HG02610 (cell line): ENCODE measurements at regions not wholly inside any gene's neighbourhood (a gene's known extent, or its start where the extent isn't known, plus 50 kb on each side); places are given as distances from the start of the nearest gene placed in this dataset.

Source experiments
- ATAC-seq: cut with Tn5 transposase; IDR thresholded peaks from one replicate; pipeline ENCODE4 v1.9.1; 2021; ENCODE audit warnings: mild to moderate bottlenecking, moderate library complexity; ENCODE audit not compliant: unreplicated experiment

DNA sequence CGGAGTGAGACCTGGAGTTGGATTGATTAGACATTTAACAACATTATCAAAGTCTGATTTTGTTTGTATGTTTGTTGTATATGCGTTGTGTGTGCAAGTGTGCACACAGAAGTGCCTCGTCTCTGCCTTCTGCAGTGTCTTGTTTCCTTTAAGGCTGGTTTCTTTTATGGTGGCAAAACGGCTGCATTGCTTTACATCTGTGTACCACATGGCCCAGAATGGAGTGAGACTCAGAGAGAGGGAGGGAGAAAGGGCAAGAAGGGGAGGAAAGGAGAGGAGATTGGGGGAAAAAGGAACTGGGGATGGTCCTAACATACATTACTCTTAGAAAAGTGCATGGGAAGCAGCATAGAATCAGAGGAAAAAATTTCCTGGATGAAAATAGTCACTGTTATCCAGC lies 99.7 kb upstream of the WLS start:
- ATAC-seq: no peak

DNA sequence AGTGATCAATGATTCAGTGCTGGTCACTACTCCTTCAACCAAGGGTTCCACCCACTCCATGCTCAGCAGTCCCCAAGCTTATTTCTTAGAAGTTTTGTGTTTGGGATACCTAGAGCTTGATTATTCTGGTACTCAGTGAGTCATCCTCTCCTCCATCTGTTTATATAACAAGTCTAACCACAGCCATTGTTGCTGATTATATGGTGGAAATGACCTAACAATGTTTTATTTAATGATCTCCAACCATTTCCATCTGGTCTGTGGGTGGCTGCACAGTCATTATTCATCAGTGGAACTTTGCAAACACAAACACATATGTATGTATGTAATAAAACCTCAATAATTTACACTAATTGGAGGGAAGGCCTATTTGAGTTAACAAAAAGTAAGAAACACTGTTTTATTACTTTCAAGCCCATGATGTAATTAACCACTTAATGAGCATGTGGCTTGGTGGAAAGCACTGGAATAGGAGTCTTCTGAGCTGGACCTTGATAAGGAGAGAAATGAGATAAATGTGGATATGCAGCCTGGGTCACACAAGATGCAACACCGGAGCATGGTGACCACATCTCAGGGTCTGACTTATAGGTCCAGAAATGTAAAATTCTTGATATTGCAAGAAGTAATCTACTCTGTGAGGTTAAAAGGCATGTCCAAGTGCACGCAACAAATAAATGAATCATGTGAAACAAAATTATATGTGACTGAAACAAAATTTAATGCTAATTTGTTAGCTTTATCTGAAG lies 99.0 kb upstream of the WLS start:
- no peak for ATAC-seq

DNA sequence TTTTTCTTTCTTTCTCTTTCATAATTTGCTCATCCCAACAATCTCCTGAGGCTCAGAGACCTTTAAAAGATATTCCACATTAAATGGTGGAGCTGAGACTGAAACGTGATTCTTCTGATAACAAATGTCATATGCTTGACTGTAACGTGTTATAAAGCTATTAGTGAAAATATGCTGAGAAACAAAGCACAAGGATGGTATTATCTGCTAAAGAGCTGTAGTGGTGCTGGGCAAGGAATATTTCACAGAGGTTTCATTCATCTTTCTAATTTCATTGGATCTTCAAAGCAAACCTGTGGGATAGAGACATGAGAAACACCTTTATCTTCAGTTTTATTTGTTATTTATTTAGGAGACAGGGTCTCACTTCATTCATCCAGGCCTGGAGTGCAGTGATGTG lies 98.1 kb upstream of the WLS start:
- ATAC-seq: no peak

DNA sequence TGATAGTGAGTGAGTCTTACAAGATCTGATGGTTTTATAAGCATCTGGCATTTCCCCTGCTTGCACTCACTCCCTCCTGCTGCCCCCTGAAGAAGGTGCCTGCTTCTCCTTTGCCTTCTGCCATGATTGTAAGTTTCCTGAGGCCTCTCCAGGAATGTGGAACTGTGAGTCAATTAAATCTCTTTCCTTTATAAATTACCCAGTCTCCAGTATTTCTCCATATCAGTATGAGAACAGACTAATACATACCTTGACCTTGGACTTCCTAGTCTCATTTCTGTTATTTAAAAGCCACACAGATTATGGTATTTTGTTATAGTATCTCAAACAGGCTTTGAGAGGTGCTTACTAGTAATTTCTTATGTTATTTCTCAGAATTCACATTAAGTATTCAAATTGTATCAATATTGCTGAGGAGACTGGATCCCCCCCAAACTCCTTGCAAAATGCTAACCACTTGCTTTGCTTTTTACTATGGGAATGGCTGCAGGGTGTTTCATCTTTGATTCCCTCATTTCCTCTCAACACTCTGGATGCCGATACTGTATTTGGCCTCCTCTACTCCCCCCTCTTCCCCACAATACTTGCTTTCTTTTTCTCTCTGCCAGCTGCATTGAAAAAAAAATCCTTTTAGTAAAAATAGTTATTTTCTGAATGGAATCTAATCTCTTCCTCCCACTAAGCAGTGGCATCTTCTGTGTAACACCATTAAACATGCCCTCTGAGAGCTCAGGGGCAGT lies 96.9 kb upstream of the WLS start:
- no peak for ATAC-seq

DNA sequence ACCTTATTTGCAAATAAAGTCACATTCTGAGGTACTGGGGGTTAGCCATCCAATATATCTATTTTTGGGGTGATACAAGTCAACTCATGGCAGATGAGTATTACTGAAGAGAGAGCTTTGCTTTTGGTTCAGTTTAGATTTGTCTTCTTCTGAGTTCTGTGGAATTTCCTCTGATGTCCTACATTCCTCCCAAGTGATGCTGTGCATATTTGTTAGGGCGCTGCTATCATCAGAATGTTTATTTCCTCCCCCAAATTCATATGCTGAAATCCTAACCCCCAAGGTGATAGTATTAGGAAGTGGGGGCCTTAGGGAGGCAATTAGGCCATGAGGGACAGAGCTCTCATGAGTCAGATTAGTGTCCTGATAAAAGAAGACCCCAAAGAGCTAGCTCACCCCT lies 96.2 kb upstream of the WLS start:
- no peak for ATAC-seq

DNA sequence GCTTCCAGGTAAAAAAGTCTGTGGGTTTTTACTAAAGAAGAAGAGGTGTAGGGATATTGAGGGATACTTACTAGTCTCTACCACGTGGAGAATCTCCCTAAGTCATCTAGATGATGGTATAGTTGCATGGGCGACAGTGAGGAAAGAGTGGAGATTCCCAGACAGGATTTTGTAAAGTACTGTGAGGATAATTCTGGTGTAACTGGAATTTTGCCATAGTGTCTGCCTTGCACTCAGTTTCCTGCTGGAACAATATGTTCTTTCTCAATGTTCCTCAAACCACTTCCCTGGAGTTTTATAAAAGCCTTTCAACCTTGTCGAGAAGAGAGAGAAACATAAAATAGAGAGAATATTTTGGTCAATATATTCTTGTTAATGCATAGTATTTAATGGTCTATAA lies 95.1 kb upstream of the WLS start:
- ATAC-seq: no peak

DNA sequence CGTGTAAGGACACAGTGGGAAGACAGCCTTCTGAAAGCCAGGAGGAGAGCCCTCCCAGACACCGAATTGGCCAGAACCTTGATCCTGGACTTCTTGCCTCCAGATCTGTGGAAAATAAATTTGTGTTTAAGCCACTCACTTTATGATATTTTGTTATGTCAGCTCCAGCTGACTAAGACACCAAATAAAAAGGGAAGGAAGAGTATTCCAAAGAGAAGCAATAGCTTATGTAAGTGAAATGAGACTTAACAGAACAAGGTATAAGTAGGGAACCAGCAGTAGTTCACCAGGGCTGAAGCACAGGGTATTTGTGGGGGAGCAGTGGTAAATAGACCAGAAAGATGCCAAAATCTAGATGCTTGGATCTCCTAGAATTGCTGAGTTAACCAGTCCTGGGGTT lies 94.2 kb upstream of the WLS start:
- no peak for ATAC-seq

DNA sequence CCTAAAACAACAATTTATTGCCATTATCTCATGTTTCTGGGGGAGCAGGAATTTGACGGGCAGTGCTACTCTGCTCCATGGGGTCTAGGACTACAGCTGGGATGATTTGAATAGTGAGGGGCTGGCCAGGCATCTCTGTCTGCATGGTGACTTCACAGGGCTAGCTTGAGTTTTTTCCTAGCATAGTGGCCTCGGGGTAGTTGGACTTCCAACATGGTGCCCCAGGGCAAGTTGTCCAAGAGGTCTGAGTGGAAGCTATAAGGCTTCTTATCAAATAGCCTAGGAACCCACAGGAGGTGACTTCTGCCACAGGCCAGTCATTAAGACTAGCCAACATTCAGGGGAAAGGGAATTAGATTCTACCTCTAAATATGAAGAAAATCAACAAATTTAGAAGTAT lies 92.0 kb upstream of the WLS start:
- ATAC-seq: no peak

DNA sequence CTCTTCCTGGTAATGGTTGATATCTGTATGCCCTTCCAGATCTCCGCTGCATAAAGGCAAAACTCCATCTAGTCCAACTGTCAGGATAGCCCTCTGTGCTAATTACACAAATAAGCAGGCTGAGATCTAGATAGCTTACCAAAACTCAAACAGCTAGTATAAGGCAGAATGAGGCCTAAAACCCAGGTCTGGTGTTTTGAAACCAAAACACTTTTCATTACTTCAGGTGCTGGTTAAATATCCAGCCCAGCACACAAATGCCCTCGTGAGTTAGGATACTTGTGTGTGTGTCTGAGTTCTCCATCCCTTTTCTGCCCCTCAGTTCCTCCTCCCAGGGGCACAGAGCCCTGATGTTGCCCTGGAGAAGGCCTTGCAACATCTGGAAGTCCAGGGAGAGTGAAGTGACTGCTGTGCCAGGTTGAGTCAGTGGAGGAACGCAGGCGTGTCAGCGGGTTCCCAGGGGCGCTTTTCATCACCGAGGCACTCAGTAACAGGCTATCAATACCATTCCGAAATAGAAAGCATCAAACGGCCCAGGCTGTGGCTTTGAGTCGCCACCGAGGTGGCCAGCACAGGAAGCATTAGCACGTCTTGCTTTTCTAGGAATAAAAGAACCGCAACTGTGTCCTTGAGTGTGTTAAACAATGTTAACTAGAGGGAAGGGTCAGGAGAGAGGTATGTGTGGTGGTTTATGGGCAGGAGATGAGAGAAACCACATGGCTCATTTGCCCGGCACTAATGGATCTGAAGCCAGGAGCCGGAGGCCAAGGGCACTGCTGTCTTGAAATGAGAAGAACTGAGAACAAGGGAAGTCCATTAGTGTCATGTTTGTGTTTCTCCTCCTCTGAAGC lies 90.7 kb upstream of the WLS start:
- no peak for ATAC-seq

DNA sequence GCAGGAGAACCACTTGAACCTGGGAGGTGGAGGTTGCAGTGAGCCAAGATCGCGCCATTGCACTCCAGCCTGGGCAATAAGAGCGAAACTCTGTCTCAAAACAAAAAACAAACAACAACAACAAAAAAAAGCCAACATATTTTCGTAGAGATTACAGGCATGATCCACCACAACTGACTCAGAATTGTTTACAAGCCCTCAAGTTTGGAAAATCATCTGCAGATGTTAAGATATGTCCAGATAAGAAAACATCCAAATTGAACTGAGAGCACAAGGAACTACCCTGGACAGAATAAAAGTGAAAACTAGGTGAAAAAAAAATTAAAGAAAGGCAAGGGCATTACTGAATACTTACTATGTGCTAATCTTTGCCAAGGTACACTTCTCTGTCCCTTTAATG lies 89.8 kb upstream of the WLS start:
- ATAC-seq: no peak

DNA sequence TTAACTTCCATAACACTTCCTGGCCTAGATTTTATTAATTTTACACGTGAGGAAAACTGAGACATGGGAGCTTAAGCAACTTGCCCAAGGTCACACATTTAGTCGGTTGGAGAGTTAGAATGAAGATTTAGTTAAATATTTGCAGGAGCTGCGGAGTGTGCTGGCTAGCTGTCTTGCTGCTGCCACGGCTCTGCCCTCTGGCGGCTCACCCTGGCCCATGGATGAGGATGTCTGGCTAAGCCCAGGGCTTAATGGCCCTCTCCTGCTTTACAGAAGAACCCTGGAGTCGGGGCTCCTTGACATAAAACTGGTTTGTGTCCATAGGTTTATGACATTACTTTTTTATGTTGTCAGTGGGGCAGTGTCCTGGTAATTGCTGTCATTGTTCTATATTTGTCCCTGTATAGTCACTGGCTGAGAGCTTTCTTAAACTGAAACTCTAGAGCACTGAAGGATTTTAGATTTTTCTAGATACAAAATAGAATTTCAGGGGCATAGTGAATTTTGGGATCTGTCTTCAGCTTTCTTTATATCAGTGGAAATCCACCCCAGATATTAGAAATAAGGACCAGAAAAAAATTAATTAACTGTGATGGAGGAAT lies 88.9 kb upstream of the WLS start:
- no peak for ATAC-seq

DNA sequence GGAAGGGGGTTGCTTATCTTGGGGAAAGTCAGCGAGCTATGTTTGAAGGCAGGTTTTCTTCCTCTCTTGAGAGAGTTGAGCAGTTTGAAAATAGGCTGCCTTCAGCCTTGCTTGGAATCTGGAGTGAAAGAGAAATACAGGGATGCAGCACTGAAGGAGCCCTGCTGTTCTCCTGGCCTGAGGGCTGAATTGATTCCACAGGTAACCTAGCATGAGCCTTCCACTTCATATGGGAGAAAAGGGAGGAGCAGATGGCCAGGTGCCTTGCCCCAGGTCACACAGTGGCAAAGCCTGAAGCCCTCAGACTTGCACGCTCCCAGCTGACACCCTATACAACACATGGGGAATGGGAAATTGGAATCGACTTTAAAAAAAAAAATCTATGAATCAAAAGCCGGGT lies 88.0 kb upstream of the WLS start:
- ATAC-seq: no peak

DNA sequence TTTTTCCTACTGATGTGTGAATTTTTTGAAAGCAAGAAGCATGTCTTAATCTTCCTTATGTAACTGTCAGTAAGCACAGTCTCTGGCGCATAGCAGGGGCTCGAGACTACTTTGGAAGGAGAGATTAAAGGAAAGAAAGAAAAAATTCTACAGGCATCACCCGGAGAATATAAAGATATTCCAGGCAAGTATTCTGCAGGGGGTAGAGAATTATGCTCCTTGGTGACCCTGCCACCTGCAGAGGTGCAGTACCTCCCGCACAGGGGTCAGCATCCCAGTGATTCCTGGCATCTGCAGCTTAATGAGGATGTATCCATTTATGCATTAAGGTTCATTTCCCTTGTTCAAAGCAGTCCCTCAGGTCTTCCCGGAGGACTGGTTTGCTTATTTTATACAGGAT lies 87.6 kb upstream of the WLS start:
- no peak for ATAC-seq

DNA sequence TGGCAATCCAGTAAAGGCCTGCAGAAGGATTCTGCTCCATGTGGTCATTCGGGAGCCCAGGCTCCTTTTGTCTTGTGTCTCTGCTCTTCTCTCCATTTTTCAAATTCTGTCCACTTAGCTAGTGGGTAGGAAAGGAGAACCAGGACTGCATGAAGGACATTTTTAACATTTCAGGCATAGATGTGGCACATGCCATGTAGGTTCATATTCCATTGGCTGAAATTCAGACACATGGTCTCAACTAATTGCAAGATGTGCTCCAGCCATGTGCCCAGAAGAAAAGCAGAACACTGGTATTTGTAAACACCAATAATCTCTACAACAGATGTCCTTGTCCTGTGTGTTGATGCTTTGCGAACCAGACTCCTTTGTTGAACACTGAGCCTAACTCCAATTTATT lies 85.2 kb upstream of the WLS start:
- ATAC-seq: no peak

DNA sequence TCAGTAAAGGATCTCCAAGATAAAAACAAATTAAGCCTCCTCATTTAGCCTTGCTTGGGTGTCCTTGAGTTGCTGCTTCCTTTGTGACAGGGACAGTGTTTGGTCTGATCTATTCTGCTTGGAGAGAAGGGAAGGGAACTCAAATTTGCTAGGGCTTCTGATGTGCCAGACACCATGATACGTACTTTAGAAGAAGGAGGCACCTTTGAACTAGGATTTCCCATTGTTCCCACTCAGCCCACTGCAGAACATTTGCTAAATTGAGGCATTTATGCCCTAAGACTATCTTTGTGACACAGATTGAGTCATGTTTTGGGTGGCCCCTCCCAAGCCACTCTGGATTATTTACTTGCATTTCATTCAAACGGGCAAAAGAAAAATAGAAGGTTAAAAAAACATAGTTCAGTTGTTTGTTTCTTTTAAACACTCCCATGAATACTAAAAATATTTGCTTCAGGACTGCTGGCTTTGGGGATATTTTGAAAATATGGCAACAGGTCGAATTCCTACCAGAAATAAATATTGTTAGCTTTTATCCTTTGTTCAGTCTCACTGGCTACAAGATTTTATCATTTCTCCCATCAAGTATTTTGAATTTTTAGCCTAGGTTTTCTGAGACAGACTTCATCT lies 81.9 kb upstream of the WLS start:
- ATAC-seq: no peak

DNA sequence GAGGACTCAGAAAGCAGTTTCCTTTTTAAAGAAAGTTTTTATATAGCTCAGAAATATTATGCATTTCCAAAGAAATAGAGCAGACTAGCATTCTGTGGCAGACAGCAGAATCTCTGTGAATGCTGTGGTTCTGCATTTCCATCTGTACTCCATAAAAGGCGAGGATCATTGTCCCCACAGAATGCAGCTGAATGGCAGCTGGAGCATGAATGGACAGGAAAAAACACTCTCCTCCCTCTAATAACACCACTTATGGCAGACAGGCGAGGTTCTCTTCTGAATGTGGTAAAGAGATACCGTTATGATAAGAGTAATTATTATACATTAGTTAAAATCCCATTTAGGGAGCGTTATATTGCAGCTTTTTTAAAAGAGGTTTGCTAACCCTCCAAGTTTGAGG lies 81.4 kb upstream of the WLS start:
- ATAC-seq: no peak

DNA sequence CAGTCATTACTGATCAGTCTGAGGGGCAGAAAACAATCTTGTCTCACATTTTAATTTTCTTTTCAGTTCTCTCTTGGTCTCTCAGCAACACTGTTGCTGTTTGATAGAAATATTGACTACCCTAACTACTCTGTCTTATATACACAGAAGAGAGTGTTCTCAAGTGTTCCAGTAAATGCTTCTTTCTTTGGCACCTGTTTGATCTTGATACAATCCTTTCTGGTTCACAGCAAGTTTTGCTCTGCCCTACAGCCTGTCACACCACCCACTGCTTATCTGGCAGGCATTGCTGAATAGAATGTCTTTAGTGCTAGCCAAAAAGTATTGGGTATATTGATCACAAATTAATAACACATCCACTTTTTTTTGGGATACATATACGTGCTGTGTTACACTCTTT lies 75.7 kb upstream of the WLS start:
- no peak for ATAC-seq

DNA sequence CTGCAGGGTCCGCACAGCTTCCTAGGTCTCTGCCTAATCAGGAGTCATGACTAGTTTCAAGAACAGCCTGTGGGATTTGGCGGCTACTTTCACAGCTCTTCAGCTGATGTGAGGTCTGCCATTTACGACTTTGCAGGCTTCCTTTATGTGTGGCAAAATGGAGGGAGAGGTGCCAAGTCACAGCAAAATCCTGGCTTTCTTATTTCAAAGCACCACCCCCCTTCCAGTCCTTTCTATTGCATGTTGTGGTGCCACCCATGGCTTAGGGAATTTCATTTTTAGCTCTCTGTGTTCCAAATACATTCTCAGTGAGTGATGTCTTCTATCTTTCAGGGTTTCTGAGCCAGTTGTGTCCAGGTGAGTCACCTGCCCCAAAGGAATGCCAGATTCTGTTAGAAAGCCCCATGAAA lies 75.1 kb upstream of the WLS start:
- no peak for ATAC-seq

DNA sequence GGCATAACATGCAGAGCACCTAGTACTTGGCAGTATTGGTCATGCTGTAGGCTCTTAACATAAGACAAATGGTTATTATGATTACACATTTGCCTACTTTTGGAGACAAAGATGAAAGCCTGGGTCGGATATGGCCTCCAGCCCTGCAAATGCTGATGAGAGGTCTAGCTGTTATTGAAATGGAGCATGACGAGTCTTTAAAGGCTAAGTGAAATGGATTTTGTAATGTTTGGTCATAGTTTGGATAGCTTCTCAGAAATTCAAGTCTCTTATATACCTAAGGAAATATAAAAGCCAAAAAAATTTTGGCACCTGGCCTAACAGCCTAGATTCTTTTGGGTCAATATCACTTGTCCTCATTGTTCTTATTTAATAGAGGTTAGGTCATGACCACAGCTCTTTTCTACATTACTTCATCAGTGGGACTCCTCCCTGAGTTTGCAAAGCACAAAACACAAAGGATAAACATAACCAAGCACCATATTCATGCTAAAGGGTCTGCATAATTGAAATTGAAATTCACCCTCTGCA lies 69.2 kb upstream of the WLS start:
- no peak for ATAC-seq

DNA sequence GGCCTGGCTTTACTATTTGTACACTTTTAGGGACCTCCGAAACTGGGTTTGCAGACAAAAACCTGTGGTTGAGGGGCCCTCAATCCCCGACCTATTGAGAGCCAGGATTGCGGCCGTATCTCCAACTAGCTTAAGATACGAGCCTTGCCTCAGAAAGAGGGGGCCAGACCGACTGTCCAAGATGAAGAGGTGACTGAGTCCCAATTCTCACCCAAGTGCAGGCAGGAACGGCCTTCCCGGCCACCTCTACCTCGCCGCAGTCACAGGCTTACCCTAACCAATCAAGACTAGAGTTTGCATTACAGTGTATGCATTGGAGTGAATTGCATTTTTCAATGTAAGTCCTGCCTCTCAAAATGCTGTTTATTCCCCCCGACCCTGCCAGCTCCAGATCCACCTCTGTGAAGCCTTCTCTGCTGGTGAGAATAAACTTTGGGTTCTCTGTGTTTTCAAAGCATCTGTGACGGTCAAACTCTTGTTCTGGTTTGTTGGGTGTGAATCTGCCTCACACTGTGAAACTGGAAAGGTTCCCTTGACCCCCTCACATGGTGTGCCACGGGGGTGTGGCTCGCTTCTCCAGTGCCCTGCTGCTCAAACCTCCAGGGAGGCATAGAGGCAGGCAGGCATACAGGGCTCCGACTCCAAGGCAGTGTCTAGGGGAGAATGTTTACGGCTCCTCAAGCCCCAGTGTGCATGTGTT lies 62.2 kb upstream of the WLS start:
- ATAC-seq: no peak
